GM21825 (cell line): ENCODE measurements at regions not wholly inside any gene's neighbourhood (a gene's known extent, or its start where the extent isn't known, plus 50 kb on each side); places are given as distances from the start of the nearest gene placed in this dataset.

ENCODE experiments used
- ATAC-seq: cut with Tn5 transposase; IDR thresholded peaks from one replicate; pipeline ENCODE4 v1.9.1; 2021; ENCODE audit warnings: mild to moderate bottlenecking, moderate library complexity; ENCODE audit not compliant: unreplicated experiment

DNA sequence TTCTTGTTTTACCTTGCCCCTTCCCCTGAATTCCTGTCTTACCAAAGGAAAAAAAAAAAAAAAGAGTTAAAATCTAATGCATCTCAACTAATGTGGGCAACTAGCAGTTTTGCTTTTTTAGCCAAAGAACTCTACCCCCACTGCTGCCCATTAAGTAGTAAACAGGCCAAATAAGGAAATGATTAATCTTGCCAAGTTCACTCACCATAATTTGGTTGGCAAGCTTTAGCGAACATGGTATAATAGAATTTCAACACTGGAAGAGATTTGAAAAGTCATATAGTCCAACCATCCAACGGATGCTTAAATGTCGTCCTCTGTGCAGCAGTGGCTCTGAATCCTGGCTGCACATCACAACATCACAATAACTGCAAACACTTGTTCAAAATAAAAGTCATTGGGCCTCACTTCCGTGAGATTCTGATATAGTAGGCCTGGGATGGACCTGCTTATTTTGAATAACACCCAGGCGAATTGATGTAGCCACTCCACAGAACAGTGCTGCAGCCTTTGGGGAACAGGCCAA lies 142.0 kb upstream of the UBE2E1 start:
- ATAC-seq: no peak

DNA sequence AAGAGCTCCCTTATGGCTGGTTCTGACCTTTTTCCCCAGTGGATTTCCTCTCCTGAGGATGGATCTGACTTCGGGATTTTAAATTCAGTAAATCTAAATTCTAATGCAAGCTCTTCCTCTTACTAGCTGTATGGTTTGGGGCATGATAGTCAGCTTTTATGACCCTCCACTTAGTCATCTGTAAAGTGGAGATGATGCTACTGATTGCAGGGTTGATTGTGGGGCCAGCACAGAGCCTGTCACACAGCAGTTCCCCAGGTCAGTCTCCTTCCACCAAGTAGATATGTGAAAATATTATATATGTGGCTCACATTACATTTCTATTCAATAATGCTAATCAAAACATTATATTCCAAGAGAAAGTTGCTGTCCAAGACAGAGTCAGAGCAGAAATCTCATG lies 141.3 kb upstream of the UBE2E1 start:
- no peak for ATAC-seq

DNA sequence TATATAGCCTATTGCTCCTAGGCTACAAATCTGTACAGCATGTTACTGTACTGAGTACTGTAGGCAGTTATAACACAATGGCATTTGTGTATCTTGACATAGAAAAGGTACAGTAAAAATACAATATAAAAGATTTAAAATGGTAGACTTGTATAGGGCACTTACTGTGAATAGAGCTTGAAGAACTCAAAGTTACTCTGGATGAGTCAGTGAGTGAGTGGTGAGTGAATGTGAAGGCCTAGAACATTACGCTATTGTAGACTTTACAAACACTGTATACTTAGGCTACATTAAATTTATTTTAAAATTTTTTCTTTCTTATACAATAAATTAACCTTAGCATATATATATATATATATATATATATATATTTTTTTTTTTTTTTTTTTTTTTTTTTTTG lies 140.0 kb upstream of the UBE2E1 start:
- no peak for ATAC-seq

DNA sequence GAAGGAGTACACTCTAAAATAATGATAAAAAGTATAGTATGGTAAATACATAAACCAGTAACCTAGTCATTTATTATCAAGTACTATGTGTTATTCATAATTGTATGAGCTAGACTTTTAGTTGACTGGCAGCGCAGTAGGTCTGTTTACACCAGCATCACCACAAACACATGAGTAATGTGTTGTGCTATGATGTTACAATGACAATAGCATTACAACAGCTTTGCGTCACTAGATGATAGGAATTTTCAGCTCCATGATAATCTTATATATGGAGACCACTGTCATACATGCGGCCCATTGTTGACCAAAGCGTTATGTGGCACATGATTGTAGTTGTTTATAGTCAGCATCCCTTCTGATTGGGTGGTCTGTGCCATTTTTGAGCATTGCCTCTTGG lies 138.9 kb upstream of the UBE2E1 start:
- ATAC-seq: no peak

DNA sequence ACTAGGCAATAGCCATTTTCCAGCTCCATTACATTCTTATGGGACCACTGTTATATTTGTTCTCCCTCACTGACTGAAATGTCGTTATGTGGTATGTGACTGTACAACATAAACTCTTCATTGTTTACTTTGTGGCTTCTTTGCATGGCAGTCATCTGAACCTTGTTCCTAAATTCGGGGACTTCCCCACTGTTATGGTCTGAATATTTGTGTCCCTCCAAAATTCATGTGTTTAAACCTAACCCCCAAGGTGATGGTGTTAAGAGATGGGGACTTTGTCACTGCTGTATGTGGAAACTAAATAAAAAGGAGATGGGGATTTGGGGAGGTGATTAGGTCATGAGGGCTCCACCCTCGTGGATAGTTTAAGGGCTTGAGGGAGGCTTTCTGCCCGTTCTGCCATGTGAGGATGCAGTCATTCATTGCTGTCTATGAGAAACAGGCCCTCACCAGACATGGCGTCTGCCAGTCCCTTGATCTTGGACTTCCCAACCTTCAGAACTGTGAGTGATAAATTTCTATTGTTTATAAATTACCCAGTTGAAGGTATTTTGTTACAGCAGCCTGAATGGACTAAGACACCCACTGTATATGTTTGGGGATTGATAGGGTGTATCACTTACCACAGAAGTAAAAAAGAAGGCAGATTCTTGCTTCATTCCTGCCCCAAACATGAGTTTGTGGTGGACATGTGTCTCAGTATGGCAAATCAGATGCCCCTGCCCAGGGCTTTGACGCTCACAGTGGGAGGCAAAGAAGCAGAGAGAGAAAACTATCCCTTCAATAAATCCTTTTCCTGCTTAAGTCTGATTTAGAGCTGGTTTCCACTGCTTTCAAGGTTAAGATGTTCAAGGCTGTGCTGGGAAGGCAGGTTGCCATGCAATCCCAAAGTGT lies 138.0 kb upstream of the UBE2E1 start:
- no peak for ATAC-seq

DNA sequence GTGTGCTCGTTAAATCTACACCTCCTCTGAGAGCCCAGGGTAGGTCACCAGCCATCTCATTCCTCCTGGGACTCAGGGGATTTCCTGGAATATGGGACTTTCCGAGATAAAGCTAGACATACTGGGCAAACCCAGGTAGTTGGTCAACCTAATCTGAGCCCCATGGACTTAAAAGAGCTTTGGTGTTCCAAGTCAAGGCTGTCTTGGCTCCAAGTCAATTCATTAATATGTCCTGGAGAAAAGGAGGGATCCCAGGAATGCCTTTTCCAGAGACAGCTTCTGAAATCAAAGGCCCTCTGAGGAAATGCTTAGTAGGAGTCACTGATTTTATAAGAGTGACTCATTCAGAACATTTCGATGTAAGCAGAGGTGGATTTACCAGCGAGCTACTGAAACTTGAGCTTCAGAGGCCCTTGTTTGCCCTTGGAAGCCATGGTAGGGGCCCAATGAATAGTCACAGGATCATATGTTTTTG lies 137.3 kb upstream of the UBE2E1 start:
- ATAC-seq: no peak

DNA sequence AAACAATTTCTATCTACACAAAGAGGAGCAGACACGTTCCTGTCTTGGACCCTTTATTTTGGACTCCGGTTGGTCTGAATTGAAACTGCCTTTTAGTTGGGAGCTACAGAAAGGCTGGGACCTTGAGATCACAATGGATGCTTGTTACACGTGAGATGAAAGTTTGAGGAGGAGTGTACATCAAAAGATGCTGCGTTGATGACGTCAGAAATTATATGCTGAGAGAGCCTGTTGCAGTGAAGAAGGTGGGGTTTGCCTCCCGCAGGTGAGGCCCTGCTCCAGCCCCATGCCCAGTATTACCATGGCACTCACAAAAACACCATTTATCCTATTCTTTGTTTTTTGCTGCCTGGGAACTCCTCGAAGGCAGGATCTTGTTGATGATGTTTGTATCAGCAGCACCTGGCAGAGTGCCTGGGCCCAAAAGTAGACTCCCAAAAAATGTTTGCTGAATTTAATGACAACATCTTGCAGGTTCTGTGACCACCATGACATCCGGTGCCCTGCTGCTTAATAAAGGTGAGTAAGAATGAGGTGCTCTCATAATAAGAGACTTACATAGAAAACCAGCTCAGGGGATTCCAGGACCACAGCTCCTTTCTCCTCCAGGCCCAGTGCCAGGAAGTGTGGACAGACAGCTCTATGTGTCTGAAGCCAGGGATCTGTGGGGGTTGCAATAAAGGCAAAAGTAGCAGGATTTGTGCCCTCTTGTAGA lies 136.1 kb upstream of the UBE2E1 start:
- ATAC-seq: no peak

DNA sequence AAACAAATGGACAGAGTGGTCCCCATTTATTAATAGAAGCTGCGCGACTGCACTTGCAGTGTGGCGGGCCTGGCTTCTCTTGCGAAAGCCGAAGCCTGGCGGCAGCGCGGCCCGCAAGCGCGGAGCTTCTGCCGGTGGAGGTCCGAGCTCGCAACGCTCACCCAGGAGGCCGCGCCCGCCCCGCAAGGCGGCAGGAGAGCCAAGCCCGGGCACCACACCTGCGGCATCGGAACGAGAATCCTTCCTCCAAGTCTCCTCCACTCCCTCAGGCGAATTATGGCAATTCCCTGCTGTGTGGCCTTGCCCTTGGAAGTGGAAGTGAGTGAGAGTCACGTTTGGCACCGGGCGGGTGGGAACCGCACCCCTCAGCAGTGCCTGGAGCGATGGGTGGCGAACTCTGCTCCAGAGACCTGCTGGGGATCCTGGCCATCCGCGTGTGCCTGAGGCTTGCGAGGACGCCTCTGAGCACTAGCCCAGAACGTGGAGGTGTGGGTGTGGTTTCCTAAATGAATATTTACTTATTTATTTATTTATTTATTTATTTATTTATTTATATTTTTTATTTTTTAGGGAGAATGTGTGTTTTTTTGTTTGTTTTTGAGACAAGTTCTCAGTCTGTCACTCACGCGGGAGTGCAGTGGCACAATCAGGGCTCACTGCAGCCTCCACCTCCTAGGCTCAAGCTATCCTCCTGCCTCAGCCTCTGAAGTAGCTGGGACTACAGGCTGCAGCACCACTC lies 133.7 kb upstream of the UBE2E1 start:
- no peak for ATAC-seq

DNA sequence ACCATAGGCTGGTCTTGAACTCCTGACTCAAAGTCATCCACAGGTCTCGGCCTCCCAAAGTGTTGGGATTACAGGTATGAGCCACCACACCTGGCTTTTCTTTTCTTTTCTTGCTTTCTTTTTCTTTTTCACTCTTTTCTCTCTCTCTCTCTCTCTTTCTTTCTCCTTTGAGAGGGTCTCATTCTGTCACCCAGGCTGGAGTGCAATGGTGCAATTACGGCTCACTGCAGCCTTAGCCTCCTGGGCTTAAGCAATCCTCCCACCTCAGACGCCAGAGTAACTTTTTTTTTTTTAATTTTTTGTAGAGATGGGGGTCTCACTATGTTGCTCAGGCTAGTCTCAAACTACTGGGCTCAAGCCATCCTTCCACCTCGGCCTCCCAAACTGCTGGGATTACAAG lies 133.1 kb upstream of the UBE2E1 start:
- ATAC-seq: no peak

DNA sequence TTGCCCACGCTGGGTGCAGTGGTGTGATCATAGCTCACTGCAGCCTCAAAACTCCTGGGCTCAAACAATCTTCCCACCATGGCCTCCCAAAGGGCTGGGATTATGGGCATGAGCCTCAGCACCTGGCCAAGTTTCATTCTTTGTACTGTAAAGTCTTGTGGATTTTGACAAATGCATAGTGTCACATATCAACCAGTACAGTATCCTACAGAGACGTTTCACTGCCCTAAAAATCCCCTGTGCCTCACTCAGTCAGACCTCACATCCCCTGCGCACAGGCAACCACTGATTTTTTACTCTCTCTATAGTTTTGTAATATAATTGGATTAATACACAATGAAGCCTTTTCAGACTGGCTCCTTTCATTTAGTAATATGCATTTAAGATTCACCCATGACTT lies 130.7 kb upstream of the UBE2E1 start:
- no peak for ATAC-seq

DNA sequence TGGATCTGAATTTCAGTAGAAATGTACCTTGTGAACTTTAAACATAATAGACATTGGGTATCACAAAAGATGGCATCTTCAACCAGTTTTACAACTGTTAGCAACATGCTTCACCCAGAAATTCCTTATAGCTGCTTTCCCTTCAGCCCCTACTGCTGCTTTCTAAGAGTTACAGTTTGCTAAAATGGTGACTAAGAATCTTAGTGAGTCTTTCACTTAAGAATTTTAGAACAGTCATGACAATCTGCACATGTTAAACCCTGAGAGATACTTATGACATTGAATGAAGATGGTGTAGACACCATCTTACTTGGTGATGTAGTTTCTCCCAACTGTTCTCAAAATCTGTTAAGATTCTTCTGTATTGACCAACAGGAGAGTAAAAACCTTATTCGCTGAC lies 129.7 kb upstream of the UBE2E1 start:
- no peak for ATAC-seq

DNA sequence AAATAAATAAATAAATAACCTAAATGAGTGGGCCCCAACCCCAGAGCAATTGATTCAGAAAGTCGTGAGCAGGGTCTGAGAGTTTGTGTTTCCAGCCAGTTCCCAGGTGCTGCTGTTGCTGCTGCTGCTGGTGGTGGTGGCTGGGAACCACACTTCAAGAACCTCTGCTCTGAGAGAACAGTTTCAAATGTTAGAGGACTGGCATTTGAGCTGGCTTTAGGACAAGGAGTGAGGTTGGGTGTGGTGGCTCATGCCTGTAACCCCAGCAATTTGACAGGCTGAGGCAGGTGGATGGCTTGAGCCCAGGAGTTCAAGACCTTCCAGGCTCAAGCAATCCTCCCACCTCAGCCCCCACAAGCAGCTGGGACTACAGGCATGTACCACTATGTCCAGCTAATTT lies 123.1 kb upstream of the UBE2E1 start:
- ATAC-seq: no peak

DNA sequence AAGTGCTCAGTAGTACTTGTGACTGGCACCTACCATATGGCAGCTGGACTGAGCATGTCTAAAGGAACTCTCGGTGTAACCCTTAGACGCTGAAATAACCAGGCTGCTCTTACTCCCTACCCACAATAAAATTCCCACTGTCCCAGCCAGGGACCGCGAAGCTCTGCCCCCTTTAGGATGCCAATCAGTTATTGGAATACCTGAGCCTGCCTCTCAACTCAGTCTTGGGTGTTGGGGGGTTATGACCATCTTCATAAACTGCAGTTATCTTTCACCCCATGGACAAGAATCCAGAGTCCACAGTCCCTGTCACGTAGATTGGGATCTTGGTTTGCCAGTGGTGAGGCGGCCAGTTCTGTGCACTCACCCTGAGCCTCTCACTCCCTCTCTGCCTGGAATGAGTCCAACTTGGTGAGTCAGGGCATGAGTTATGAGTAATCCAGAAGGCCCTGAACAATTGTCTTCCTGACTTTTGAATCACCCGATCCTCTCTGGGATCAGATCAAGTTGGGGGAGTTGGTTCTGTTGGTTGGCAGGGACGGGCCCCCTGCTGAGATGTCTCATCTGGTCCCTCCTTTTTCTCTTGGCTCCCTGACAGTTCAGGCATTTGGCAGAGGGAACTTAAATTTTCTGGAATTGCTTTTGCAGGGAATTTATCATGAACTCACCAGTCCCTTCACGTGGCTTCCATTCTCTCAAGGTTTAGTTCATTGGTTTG lies 120.1 kb upstream of the UBE2E1 start:
- ATAC-seq: no peak

DNA sequence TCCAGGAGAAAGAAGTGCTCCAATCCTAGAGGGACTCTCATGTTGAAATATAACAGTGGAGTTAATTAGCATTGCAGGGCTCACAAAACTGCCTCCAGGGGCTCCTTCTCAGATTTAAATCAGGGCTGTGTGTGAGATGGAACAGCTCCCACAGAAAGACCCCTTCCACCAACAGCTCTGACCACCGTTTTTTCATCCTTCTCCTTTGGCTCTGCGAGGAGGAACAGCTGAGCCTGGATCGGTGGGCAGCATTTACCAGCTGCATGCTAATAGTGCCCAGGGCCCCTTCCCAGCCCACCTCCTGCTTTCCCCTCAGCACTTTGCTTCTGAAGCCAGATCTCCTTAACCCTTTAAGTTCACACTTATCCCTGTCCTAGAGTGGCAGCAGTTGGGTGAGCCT lies 119.2 kb upstream of the UBE2E1 start:
- no peak for ATAC-seq

DNA sequence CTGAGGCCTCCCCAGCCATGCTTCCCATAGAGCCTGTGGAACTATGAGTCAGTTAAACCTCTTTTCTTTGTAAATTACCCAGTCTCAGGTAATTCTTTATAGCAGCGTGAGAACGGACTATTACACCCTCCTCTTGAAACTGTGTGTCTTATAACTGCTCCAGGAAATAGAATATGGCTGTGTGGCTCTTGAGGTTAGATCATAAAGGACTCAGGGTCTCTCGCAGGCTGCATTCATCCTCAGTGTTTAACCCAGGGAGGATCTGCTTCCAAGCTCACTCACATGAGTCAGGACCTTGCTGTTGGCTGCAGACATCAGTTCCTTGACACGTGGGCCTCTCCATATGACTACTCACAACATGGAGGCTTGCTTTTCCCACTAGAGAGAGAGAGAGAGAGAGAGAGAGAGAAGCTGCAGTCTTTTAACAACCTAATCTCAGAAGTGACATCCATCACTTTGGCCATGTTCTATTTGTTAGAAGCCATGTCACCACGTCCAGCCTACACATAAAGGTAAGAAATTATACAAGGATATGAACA lies 114.3 kb upstream of the UBE2E1 start:
- no peak for ATAC-seq

DNA sequence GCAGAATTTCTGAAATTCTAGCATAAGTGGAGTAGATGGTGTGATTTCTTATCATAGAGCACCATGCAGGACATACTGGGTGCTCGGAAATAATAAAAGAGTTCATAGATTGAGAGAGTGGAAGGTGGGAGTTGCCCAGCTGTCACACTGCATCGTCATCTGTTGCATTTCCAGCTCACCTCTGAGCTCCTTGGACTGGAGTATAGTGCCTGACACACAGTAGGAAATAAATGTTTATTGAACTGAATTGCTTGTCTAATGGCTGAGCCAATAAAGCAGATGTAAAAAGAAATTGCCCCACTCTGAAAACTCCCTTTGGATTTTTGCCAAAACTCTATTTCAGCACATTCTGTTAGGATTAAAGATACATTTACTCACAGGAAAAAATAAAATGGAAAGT lies 108.9 kb upstream of the UBE2E1 start:
- no peak for ATAC-seq

DNA sequence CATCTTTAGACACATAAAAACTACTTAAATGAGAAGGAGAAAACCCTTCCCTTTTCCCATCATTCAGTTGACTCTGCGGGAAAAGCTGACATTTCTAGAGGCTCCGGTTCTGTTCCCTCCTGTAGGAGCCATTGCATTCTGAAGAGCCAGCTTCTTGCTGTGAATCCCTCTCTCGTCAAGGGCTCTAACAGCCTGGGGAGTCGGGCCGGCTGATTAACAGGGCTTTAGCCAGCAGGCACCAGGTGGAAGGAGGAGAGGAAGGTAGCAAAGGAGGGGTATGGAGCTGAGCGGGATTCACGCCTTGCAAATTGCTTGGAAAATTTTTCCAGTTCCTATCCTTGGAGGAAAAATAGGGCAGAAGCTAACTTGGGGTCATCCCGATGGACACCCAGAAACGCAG lies 108.3 kb upstream of the UBE2E1 start:
- no peak for ATAC-seq

DNA sequence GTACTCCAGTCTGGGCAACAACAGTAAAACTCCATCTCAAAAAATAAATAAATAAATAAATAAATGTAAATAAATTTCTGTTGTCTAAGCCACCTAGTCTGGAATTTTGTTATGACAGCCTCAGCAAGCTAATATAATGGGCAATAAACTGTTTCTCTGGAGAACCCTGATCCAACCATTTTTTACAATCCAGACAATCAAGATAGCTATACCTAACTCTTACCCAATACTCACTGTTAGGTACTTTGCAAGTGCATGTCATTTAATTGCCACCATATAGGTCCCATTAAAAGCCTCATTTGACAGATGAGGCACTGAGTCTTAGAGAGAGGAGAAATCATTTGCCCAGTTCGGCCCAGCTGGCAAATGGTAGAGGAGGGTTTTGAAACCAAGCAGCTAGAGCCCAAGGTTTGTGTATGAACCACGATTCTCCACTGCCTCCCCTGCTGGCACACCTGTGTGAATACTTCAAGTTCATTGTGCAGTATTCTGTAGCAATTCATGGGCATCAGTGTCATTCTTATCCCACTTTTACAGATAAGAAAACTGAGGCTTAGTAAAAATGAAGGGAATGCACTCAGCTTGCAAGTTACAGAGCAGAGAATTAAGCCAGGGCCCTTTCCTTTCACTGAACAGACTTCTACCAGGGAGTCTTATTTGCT lies 107.0 kb upstream of the UBE2E1 start:
- ATAC-seq: no peak

DNA sequence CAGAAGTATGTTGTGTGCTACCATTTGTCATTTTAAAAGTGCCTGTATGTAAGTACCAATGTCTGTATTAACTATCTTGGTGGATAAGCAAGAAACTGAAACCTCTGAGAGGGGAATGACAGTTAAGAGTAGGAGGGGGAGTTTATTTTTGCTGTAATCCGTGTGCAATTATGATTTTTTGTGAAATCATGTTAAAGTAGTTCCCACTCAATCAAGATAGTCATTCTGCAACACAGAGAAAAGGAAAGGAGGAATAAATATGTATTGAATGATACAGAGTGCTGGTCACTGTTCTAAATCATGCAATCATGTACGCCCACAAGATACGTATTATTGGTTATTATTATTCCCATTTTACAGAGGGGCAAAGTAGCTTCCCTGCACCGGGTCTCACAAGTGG lies 105.1 kb upstream of the UBE2E1 start:
- no peak for ATAC-seq
